ENCODE measurements at regions not wholly inside any gene's neighbourhood (a gene's known extent, or its start where the extent isn't known, plus 50 kb on each side); places are given as distances from the start of the nearest gene placed in this dataset.

DNA sequence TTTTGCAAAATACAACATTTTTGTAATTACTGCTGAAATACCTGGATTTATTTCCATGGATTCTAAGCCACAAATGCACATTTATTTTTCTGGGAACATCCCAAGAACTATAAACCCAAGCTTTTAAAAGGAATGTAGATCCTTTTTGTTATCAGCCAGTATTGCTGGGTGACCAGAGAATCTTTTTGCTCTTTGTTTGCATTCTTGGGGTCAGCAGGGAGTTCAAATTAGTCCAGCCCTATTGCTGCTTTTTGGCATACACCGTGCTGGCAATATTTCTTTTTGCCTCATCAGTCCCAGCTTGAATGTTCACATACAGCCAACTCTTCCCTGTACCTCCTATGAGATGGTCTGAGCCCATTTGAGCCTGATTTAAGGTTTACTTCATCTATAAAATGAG, 155.2 kb upstream of the CNR1 start:
- H3K27ac Mint-ChIP-seq = no peak overlapping the region

DNA sequence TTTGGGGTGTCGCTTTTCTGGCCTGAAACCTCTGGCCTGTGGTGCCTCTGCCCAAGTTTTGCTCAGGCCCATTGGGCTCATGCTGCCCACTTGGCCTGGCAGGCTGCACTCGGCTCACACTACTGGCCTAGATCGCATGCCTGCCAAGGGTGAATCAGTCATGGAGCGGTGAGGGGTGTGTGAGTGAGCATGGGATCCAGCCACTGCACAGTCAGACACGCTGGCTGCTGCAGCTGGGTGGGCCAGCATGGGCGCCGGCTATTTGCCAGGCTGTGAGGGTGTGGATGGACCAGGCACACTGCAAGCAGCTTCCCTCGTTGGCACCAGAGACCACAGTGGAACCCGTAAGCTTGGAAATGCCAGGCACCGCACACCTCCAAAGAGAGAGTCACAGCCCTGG, 145.4 kb upstream of the CNR1 start:
- no peaks in the 10 kb centered on the region for H3K9me3 Mint-ChIP-seq
- no peaks in the 10 kb centered on the region for H3K27me3 Mint-ChIP-seq (ENCODE audit: low read depth, poor library complexity)
- no peak overlapping the region for H3K27ac Mint-ChIP-seq
- no peaks in the 10 kb centered on the region for H3K4me1 Mint-ChIP-seq
- no peak overlapping the region for H3K4me3 Mint-ChIP-seq
- no peaks in the 10 kb centered on the region for H3K36me3 Mint-ChIP-seq (ENCODE audit: low read depth)
- TF ChIP-seq, protein P1, sequence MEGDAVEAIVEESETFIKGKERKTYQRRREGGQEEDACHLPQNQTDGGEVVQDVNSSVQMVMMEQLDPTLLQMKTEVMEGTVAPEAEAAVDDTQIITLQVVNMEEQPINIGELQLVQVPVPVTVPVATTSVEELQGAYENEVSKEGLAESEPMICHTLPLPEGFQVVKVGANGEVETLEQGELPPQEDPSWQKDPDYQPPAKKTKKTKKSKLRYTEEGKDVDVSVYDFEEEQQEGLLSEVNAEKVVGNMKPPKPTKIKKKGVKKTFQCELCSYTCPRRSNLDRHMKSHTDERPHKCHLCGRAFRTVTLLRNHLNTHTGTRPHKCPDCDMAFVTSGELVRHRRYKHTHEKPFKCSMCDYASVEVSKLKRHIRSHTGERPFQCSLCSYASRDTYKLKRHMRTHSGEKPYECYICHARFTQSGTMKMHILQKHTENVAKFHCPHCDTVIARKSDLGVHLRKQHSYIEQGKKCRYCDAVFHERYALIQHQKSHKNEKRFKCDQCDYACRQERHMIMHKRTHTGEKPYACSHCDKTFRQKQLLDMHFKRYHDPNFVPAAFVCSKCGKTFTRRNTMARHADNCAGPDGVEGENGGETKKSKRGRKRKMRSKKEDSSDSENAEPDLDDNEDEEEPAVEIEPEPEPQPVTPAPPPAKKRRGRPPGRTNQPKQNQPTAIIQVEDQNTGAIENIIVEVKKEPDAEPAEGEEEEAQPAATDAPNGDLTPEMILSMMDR (IDR thresholded peaks at IDR 0.05) = no peak
- no peak for DNase-seq

More for the DNA sequence above, 155.2 kb upstream of the CNR1 start:
- DNase-seq = no peak
- peaks cover 3% of the 10 kb centered on the region for H3K27me3 Mint-ChIP-seq (ENCODE audit: low read depth, poor library complexity)
- no peak overlapping the region for H3K4me3 Mint-ChIP-seq
- H3K9me3 Mint-ChIP-seq = no peaks in the 10 kb centered on the region
- TF ChIP-seq, protein P1 (IDR thresholded peaks at IDR 0.05) = no peak
- peaks cover 5% of the 10 kb centered on the region for H3K4me1 Mint-ChIP-seq
- no peaks in the 10 kb centered on the region for H3K36me3 Mint-ChIP-seq (ENCODE audit: low read depth)

DNA sequence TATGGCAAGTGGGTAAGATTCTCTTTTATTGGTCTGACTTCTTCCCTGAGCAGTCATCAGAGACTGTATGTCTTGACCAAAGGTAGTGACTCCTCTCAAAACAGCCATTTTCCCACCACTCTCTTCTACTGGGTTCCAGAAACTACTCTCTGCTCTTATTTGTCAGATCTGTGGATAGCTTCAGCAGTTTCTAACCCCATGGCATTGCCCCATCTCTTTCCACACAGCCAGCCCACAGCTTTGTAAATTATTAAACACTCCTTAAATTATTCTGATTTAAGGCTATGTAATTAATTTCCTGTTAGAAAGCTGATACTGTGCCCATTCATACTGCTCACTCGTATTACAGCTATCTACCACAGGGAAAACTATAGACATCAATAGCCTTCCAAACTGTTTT, 138.4 kb upstream of the CNR1 start:
- Mint-ChIP-seq H3K4me3 (no peak overlapping the region), H3K9me3 (no peaks in the 10 kb centered on the region), H3K4me1 (no peaks in the 10 kb centered on the region), H3K27me3 (ENCODE audit: low read depth, poor library complexity) (peaks cover 5% of the 10 kb centered on the region), H3K36me3 (ENCODE audit: low read depth) (no peaks in the 10 kb centered on the region), H3K27ac (no peak overlapping the region)
- TF ChIP-seq, protein P1 (IDR thresholded peaks at IDR 0.05) = no peak
- DNase-seq = no peak

DNA sequence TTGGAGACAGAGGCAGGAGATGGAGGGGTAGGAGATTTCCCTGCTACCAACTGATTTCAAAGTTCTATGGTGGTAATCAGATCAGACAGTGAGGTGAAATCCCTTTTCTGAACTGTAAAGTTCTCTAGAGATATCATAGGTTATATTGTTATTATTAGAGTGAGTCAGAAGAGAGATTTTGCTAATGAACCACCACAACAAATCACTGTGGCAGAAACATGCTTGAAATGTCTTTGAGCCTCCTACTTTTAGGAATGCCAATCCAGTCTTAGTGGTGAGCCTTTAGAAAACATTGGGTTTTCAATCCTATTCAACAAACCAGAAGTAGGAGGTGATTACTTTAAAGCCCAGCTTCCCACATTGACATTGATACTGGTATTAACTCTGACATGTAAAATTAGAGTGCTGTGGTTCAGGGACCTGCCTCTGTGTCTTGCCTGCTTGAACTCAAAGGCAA, 136.7 kb upstream of the CNR1 start:
- H3K4me3 Mint-ChIP-seq = no peak overlapping the region
- TF ChIP-seq, protein P1 (IDR thresholded peaks at IDR 0.05) = no peak
- no peaks in the 10 kb centered on the region for H3K36me3 Mint-ChIP-seq (ENCODE audit: low read depth)
- H3K27ac Mint-ChIP-seq = no peak overlapping the region
- peaks cover 5% of the 10 kb centered on the region for H3K4me1 Mint-ChIP-seq
- peaks cover 5% of the 10 kb centered on the region for H3K27me3 Mint-ChIP-seq (ENCODE audit: low read depth, poor library complexity)
- no peak for DNase-seq
- no peaks in the 10 kb centered on the region for H3K9me3 Mint-ChIP-seq

DNA sequence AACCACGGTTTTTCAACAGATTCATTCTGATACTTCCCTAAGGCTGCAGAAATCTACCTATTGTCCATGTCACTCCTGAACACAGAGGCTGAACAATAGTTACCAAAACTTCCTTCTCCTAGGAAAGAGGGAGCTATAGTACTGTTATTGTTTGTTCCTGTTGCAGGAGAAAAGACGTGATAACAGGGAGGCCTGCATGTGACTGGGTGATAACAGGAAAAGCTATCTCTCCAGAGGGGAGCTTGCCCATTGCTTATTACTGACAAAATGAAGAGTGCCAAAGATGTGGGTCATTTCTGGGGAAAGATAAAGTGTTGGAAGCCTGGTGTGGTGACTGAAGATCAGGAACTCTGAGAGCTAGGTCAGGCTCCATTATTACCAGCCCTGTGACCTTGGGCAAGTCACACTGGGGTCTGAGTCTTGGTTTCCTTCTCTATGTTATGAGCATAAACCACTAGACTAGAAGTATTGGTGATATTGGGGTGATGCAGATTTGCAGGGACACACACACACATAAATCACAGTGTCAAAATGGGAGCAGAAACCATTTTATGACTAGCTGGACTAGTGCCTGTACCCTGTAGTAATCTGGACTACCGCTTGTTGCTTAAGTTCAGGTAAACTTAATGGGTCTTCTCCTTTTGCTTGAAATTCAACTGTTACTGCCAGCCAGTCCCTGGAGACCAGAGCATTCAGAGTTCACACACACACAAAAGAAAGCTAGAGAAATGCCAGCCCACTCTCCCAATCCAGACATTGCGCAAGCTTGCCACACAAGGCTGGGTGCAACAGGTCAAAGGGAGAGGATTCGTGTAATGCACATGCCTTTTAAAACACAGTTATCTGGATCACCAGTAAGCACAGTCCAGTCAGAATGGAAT, 136.0 kb upstream of the CNR1 start:
- Mint-ChIP-seq H3K27ac (no peak overlapping the region), H3K36me3 (ENCODE audit: low read depth) (no peaks in the 10 kb centered on the region), H3K4me1 (peaks cover 11% of the 10 kb centered on the region), H3K4me3 (no peak overlapping the region), H3K9me3 (no peaks in the 10 kb centered on the region), H3K27me3 (ENCODE audit: low read depth, poor library complexity) (peaks cover 5% of the 10 kb centered on the region)
- no peak for DNase-seq
- TF ChIP-seq, protein P1 (IDR thresholded peaks at IDR 0.05) = no peak

DNA sequence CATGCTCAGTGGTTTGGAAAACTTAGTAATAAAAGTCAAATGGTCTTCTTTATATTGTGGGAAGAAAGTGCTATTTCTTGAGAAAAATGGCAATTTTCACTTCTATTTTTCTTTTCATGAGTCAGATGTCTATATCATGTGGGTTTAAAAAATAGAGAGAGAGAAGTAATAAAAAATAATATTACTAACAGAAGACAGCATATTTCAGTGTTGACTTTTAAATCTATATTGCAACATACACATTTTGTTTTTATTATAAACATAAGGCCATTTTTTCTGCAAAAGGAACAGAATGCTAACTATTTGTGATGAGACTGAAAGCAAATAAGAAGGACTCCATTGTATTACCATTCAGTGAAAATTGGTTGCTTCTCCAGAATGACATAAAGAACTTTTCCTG, 135.1 kb upstream of the CNR1 start:
- Mint-ChIP-seq H3K9me3 (no peaks in the 10 kb centered on the region), H3K4me1 (peaks cover 20% of the 10 kb centered on the region), H3K27me3 (ENCODE audit: low read depth, poor library complexity) (peaks cover 5% of the 10 kb centered on the region), H3K4me3 (no peak overlapping the region), H3K36me3 (ENCODE audit: low read depth) (no peaks in the 10 kb centered on the region), H3K27ac (no peak overlapping the region)
- TF ChIP-seq, protein P1 (IDR thresholded peaks at IDR 0.05) = no peak
- no peak for DNase-seq
